CD14-positive monocyte (primary cell): ENCODE measurements at regions not wholly inside any gene's neighbourhood (a gene's known extent, or its start where the extent isn't known, plus 50 kb on each side); places are given as distances from the start of the nearest gene placed in this dataset.

Experiments
- DNase-seq, 3 donors: peaks; one replicate each; pipeline ENCODE4 v3.0.0-alpha.2; 2011 to 2022
- H2AFZ ChIP-seq: 2 replicates; pipeline ENCODE4 v1.6.0; 2012; ENCODE audit warnings: mild to moderate bottlenecking, low read depth, low read length, inconsistent platforms; ENCODE audit not compliant: insufficient read depth, poor library complexity, severe bottlenecking
- H3K27ac ChIP-seq, 2 donors: 1 replicate in 1 of 2; 2 replicates in 1 of 2; pipeline ENCODE4 v1.5.1; 2012 to 2013; ENCODE audit warnings: low read length in 2 of 2, control low read depth in 1 of 2, inconsistent platforms in 1 of 2, low read depth in 1 of 2, mild to moderate bottlenecking in 1 of 2
- H3K27me3 ChIP-seq, 2 donors: one replicate each; pipeline versions ENCODE4 v1.6.0 to v1.6.1; 2011 to 2013; ENCODE audit warnings: low read length in 2 of 2; ENCODE audit not compliant: control insufficient read depth in 2 of 2, insufficient read depth in 2 of 2
- H3K36me3 ChIP-seq, 2 donors: replicated peaks in 1 of 2; 1 replicate in 1 of 2; 2 replicates in 1 of 2; pipeline versions ENCODE4 v1.5.1 to v1.6.1; 2012 to 2013; ENCODE audit warnings: low read length in 2 of 2, control low read depth in 1 of 2, inconsistent platforms in 1 of 2, mild to moderate bottlenecking in 1 of 2; ENCODE audit not compliant: insufficient read depth in 2 of 2, control insufficient read depth in 1 of 2
- H3K4me1 ChIP-seq, 2 donors: 1 replicate in 1 of 2; 2 replicates in 1 of 2; pipeline versions ENCODE4 v1.5.1 to v1.6.1; 2012 to 2013; ENCODE audit warnings: low read length in 2 of 2, control low read depth in 1 of 2, inconsistent platforms in 1 of 2, mild to moderate bottlenecking in 1 of 2, moderate library complexity in 1 of 2; ENCODE audit not compliant: insufficient read depth in 2 of 2, control insufficient read depth in 1 of 2
- H3K4me2 ChIP-seq: replicated peaks from 2 replicates; pipeline ENCODE3; 2012; ENCODE audit warnings: low read length, moderate library complexity, mild to moderate bottlenecking; ENCODE audit not compliant: poor library complexity, severe bottlenecking; ENCODE audit errors: extremely low read depth
- H3K4me3 ChIP-seq, 3 experiments: fragments of 200-600 bp in 1 of 3; sonication (generic) in 1 of 3; replicated peaks in 1 of 3; 1 replicate in 2 of 3; 2 replicates in 1 of 3; pipeline ENCODE4 v1.5.1; 2011 to 2013; ENCODE audit warnings: low read length in 3 of 3, mild to moderate bottlenecking in 3 of 3, control low read depth in 2 of 3, low read depth in 2 of 3, inconsistent platforms in 1 of 3, moderate library complexity in 1 of 3
- H3K79me2 ChIP-seq: 2 replicates; pipeline ENCODE4 v1.6.0; 2012; ENCODE audit warnings: mild to moderate bottlenecking, control low read depth, inconsistent platforms, low read length, moderate library complexity; ENCODE audit not compliant: insufficient read depth
- H3K9ac ChIP-seq: 2 replicates; pipeline ENCODE4 v1.6.0; 2017; ENCODE audit warnings: low read length, mild to moderate bottlenecking; ENCODE audit not compliant: insufficient read depth, poor library complexity, severe bottlenecking
- H3K9me3 ChIP-seq, 2 donors: replicated peaks in 1 of 2; 1 replicate in 1 of 2; 2 replicates in 1 of 2; pipeline versions ENCODE4 v1.5.1 to v1.6.1; 2012 to 2013; ENCODE audit warnings: low read length in 2 of 2, control low read depth in 1 of 2; ENCODE audit not compliant: control insufficient read depth in 1 of 2, insufficient read depth in 1 of 2
- H4K20me1 ChIP-seq: 2 replicates; pipeline ENCODE4 v1.6.0; 2012; ENCODE audit warnings: mild to moderate bottlenecking, low read length, control low read depth, moderate library complexity; ENCODE audit not compliant: insufficient read depth
- H3K27ac Mint-ChIP-seq, 7 donors: one replicate each; pipeline ENCODE4 v1.8.0; 2020; ENCODE audit warnings: mild to moderate bottlenecking in 7 of 7, mixed read lengths in 7 of 7, moderate library complexity in 6 of 7, inconsistent platforms in 2 of 7
- H3K27me3 Mint-ChIP-seq, 3 donors: one replicate each; pipeline ENCODE4 v1.8.0; 2021 to 2022; ENCODE audit warnings: low read depth in 3 of 3, mild to moderate bottlenecking in 3 of 3, mixed read lengths in 3 of 3, moderate library complexity in 3 of 3, inconsistent platforms in 1 of 3
- H3K36me3 Mint-ChIP-seq, 2 donors: one replicate each; pipeline ENCODE4 v1.8.0; 2020; ENCODE audit warnings: mixed read lengths in 2 of 2, inconsistent platforms in 1 of 2, mild to moderate bottlenecking in 1 of 2
- H3K4me1 Mint-ChIP-seq: one replicate; pipeline ENCODE4 v1.8.0; 2020; ENCODE audit warnings: mild to moderate bottlenecking, mixed read lengths
- H3K4me3 Mint-ChIP-seq, 2 donors: one replicate each; pipeline ENCODE4 v1.8.0; 2020; ENCODE audit warnings: mild to moderate bottlenecking in 2 of 2, mixed read lengths in 2 of 2, moderate library complexity in 1 of 2
- H3K9me3 Mint-ChIP-seq, 7 donors: one replicate each; pipeline ENCODE4 v1.8.0; 2020 to 2022; ENCODE audit warnings: mixed read lengths in 7 of 7, mild to moderate bottlenecking in 6 of 7, moderate library complexity in 6 of 7, inconsistent platforms in 2 of 7
- WGBS: methylation state at CpG from one replicate; pipeline ENCODE4 v1.1.5; 2013; ENCODE audit warnings: missing lambda C conversion rate; ENCODE audit not compliant: insufficient coverage; 5-methylcytosine and 5-hydroxymethylcytosine counted together
- intact Hi-C, 2 donors: fragments of 100-400 bp; cut with micrococcal nuclease; formaldehyde crosslinking; loops; one replicate each; pipeline versions ENCODE4 v1.15.0 to v1.15.1; 2023
- TF ChIP-seq, protein P1 (sequence below): fragments of 200-600 bp; IDR thresholded peaks from one replicate; pipeline ENCODE4 v1.8.0; 2022; ENCODE audit warnings: antibody characterized with exemption, mild to moderate bottlenecking

DNA sequence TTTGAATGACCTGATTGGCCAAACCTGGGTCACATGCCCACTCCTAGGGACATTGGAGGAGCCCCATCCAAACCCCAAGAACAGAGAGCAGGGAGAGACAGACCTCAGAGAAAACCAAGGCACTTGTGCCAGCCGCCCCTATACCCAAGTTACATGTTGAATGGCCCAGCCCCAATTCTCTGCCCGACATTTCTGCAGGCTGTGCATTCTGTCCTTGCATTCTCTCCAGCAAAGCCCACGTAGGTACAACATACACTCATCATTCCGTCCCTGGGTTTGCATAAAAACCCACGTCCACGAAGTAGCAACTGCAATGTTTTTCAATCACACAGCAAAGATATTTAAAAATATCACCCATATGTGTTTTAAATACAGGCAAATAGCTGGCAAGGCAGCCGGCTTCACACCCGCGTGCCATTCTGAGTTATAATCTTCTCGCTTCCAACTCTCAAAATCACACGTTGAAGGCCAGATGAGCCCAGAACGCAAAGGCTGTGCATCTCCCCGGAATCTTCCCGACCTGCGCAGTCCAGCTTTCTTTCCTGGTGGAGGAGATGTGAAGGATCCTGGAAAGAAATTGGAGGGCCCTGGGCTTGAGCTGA lies 91.7 kb upstream of the MYL2 start:
- Histone ChIP-seq H3K9me3 (peaks cover 0 to 7% of the 10 kb centered on the region in 2 donors), H3K79me2 (no peaks in the 10 kb centered on the region), H3K9ac (no peak overlapping the region), H2AFZ (no peak overlapping the region), H3K4me3 (no peak overlapping the region), H3K4me2 (no peak overlapping the region), H4K20me1 (no peaks in the 10 kb centered on the region), H3K27ac (no peak overlapping the region), H3K36me3 (no peaks in the 10 kb centered on the region), H3K27me3 (peaks cover 2 to 4% of the 10 kb centered on the region in 2 donors), H3K4me1 (peaks cover 13 to 16% of the 10 kb centered on the region in 2 donors)
- H3K27me3 Mint-ChIP-seq = peaks cover 7 to 23% (median 18%) of the 10 kb centered on the region in 3 donors
- no peaks in the 10 kb centered on the region for H3K36me3 Mint-ChIP-seq
- 95% methylated on average over 7 of the region's 15 CpGs for WGBS
- H3K27ac Mint-ChIP-seq = no peak overlapping the region
- H3K4me1 Mint-ChIP-seq = peaks cover 20% of the 10 kb centered on the region
- H3K9me3 Mint-ChIP-seq = peaks cover 0 to 16% (median 8%) of the 10 kb centered on the region in 7 donors
- no peak overlapping the region for H3K4me3 Mint-ChIP-seq
- intact Hi-C loops = no loop called here
- TF ChIP-seq, protein P1, sequence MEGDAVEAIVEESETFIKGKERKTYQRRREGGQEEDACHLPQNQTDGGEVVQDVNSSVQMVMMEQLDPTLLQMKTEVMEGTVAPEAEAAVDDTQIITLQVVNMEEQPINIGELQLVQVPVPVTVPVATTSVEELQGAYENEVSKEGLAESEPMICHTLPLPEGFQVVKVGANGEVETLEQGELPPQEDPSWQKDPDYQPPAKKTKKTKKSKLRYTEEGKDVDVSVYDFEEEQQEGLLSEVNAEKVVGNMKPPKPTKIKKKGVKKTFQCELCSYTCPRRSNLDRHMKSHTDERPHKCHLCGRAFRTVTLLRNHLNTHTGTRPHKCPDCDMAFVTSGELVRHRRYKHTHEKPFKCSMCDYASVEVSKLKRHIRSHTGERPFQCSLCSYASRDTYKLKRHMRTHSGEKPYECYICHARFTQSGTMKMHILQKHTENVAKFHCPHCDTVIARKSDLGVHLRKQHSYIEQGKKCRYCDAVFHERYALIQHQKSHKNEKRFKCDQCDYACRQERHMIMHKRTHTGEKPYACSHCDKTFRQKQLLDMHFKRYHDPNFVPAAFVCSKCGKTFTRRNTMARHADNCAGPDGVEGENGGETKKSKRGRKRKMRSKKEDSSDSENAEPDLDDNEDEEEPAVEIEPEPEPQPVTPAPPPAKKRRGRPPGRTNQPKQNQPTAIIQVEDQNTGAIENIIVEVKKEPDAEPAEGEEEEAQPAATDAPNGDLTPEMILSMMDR = no peak
- DNase-seq = no peak

DNA sequence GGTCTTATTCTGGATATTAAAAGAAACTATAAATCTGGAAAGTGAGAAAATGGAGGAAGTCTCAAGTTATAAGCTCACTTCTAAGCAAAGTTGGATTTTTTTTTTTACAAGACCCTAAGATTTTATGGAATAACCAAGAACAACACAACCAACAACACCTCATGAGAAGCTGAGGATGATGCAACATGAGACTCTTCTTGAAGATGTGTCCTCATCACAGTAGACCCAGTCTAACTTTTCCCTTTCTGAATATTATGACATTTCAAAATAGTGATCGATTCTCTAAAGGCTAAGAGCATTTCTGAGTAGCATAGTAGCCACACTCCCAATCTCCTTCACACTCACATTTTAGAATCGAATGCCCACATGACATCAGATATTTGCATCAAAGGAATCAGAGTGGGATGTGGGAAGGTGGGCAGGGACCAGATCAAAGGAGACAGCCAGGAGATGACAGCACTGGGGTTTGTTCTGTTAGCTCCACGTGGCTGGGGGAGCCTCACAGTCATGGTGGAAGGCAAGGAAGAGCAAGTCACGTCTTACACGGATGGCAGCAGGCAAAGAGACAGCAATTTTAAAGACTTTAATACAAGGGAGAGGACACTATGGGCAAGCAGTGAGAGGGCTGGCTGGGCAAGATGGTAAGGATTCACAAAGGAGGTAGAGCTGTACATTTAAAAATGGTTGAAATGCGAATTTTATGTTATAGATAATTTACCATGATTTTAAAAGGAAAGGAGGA lies 90.7 kb upstream of the MYL2 start:
- Histone ChIP-seq H3K9me3 (peaks cover 0 to 7% of the 10 kb centered on the region in 2 donors), H3K4me1 (peaks cover 13 to 16% of the 10 kb centered on the region in 2 donors), H3K4me2 (no peak overlapping the region), H3K27me3 (peaks cover 2 to 4% of the 10 kb centered on the region in 2 donors), H3K36me3 (no peaks in the 10 kb centered on the region), H3K9ac (no peak overlapping the region), H2AFZ (no peak overlapping the region), H3K4me3 (no peak overlapping the region), H4K20me1 (no peaks in the 10 kb centered on the region), H3K27ac (no peak overlapping the region), H3K79me2 (no peaks in the 10 kb centered on the region)
- H3K27ac Mint-ChIP-seq = no peak overlapping the region
- DNase-seq = no peak
- H3K36me3 Mint-ChIP-seq = no peaks in the 10 kb centered on the region
- intact Hi-C loops = no loop called here
- H3K4me1 Mint-ChIP-seq = peaks cover 22% of the 10 kb centered on the region
- H3K9me3 Mint-ChIP-seq = peaks cover 0 to 16% (median 8%) of the 10 kb centered on the region in 7 donors
- WGBS = 72% methylated on average over 3 of the region's 6 CpGs
- H3K27me3 Mint-ChIP-seq = peaks cover 8 to 26% (median 16%) of the 10 kb centered on the region in 3 donors
- TF ChIP-seq, protein P1 = no peak
- H3K4me3 Mint-ChIP-seq = no peak overlapping the region
